PFSK-1 (cell line): ENCODE measurements at regions not wholly inside any gene's neighbourhood (a gene's known extent, or its start where the extent isn't known, plus 50 kb on each side); places are given as distances from the start of the nearest gene placed in this dataset.

Experiments
- FOXP2 ChIP-seq: optimal IDR thresholded peaks from 2 replicates; pipeline ENCODE3; 2011; ENCODE audit warnings: borderline replicate concordance, control low read depth, inconsistent platforms; ENCODE audit not compliant: insufficient read depth; ENCODE audit errors: extremely low read length, extremely low read depth
- POLR2AphosphoS5 ChIP-seq: IDR thresholded peaks from 2 replicates; pipeline ENCODE4 v1.6.1; 2012; ENCODE audit warnings: low read depth, mild to moderate bottlenecking, control low read depth, low read length, moderate library complexity
- SIN3A ChIP-seq: IDR thresholded peaks from 2 replicates; pipeline ENCODE4 v1.6.1; 2012; ENCODE audit warnings: mild to moderate bottlenecking, low read length, moderate library complexity, borderline replicate concordance; ENCODE audit not compliant: insufficient read depth
- TAF1 ChIP-seq: IDR thresholded peaks from 2 replicates; pipeline ENCODE4 v1.6.1; 2012; ENCODE audit warnings: low read length, control low read depth, borderline replicate concordance; ENCODE audit not compliant: insufficient read depth
- TF ChIP-seq, protein P1 (sequence below), 2 experiments: IDR thresholded peaks; 2 replicates each; pipeline versions ENCODE4 v1.6.1 to v1.8.0; 2011 to 2012; ENCODE audit warnings: low read depth in 2 of 2, low read length in 2 of 2, control low read depth in 1 of 2, inconsistent platforms in 1 of 2, mild to moderate bottlenecking in 1 of 2, moderate library complexity in 1 of 2; ENCODE audit not compliant: insufficient read depth in 1 of 2

DNA sequence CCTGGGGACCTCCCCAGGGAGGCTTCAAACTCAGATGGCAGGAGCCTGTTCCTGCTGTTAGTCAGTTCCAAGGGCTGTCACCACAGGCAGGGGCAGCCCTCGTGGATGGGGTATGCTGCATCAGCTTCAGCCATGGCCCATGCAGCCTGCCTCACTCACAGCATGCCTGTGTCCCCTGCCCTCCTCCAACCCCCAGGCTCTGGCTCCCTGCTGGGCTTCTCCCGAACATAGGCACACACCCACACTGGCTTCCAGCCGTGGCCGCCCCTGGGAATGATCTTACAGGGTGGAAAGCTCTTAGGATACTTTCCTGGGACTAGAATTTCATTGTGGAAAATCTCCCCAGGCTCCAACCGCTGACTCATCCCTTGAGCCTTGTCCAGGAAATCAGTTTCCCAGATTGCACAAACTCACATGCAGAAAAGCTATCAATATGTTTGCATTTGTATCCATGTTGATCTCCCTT lies 163.8 kb downstream of the SEC61B start:
- TF ChIP-seq SIN3A (no peak), POLR2AphosphoS5 (no peak), TAF1 (no peak), FOXP2 (no peak)
- TF ChIP-seq, protein P1, sequence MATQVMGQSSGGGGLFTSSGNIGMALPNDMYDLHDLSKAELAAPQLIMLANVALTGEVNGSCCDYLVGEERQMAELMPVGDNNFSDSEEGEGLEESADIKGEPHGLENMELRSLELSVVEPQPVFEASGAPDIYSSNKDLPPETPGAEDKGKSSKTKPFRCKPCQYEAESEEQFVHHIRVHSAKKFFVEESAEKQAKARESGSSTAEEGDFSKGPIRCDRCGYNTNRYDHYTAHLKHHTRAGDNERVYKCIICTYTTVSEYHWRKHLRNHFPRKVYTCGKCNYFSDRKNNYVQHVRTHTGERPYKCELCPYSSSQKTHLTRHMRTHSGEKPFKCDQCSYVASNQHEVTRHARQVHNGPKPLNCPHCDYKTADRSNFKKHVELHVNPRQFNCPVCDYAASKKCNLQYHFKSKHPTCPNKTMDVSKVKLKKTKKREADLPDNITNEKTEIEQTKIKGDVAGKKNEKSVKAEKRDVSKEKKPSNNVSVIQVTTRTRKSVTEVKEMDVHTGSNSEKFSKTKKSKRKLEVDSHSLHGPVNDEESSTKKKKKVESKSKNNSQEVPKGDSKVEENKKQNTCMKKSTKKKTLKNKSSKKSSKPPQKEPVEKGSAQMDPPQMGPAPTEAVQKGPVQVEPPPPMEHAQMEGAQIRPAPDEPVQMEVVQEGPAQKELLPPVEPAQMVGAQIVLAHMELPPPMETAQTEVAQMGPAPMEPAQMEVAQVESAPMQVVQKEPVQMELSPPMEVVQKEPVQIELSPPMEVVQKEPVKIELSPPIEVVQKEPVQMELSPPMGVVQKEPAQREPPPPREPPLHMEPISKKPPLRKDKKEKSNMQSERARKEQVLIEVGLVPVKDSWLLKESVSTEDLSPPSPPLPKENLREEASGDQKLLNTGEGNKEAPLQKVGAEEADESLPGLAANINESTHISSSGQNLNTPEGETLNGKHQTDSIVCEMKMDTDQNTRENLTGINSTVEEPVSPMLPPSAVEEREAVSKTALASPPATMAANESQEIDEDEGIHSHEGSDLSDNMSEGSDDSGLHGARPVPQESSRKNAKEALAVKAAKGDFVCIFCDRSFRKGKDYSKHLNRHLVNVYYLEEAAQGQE (IDR thresholded peaks at IDR 0.05; ENCODE audit: insufficient read depth in 1 of 2, low read depth in 2 of 2, low read length in 2 of 2) = no peak

DNA sequence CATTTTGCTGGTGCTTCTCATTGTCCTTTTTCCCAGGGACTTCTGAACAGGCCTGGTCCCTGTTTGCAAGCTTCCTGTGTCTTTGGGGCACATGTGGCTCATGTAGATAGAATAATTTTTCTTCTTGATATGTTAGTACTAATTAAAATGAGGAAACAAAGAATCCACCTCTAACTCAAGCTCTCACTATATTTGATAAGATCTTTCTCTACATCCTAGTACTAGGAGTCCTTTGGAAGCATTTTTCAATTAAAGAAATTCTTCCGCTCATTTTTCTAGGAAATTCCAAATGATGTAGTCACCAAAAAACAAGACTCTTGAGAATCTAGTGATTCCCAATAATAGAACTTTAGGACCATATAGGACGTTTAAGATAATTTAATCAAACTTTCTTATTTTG lies 165.3 kb downstream of the SEC61B start:
- TF ChIP-seq FOXP2 = no peak
- TF ChIP-seq SIN3A = no peak
- no peak for TF ChIP-seq POLR2AphosphoS5
- TF ChIP-seq, protein P1 (IDR thresholded peaks at IDR 0.05; ENCODE audit: insufficient read depth in 1 of 2, low read depth in 2 of 2, low read length in 2 of 2) = no peak
- TF ChIP-seq TAF1 = no peak

DNA sequence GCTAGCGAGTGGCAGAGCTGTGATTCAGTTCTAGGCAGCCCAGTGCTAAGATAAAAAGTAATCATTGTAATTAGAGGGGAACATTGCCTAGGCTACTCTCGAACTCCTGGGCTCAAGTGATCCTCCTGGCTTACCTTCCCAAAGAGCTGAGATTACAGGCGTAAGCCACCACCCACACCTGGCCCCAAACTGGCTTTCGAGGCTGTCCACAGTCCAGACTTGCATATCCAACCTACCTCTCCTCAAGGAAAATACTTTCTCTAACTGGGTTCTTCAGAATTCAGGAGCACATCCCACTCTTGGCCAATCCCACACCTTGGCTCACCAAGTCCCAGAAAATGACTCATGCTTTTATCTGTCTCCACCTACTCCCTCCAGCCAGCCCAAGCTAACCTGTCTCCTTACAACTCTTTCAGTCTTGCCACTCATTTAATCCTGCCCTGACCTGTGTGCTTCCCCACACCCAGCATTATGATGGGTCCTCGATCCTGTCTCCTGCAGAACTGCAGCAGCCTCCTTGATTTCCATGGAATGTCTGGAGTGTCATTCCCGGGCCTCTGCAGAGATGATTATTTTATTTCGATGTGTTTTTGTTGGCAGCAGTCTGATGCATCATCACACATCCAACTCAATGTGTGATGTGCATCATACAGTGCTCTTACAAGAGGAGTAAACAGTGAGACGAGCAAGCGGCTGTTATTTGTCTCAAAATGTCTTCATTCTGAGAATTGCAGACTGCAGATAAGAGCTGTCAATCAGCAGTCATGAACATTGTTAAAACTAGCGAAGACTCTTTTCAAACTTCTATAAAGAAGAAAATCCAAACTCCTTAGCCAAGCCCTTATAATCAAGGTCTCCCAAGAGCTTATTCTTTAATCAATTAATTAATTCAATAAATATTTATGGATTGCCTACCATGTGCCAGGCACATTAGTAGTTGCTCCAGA lies 167.3 kb downstream of the SEC61B start:
- no peak for TF ChIP-seq FOXP2
- TF ChIP-seq POLR2AphosphoS5 = no peak
- TF ChIP-seq SIN3A = no peak
- TF ChIP-seq, protein P1 (IDR thresholded peaks at IDR 0.05; ENCODE audit: insufficient read depth in 1 of 2, low read depth in 2 of 2, low read length in 2 of 2) = no peak
- no peak for TF ChIP-seq TAF1

DNA sequence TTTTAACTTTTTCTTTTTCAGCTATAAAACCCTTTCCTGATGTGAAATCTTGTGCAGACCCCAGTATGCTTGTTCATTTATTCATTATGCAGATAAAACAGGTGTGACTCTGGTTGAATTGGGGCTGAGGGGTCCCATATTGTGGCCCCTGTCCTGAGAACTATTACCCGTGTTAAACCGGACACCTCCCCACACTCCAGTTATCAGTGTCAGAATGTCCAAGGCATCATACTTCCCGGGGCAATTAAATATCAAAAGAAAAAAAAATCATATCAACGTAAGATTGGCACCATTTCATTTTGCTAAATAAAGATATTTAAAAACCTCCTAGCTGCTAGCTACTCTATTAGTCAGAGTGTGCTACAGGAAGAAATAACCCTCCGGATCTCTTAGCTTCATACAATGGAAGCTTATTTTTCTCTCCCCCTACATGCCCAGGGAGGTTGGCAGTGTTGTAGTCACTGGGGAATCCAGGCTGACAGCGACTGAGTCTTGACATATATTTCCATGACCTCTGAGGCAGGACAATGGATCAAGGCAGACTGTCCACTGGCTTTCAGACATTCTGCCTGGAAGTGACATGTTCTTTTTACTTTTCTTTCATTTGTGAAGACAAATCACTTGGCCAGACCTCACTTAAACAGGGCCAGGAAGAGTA lies 170.0 kb downstream of the SEC61B start:
- TF ChIP-seq, protein P1 (IDR thresholded peaks at IDR 0.05; ENCODE audit: insufficient read depth in 1 of 2, low read depth in 2 of 2, low read length in 2 of 2) = no peak
- TF ChIP-seq POLR2AphosphoS5 = no peak
- no peak for TF ChIP-seq FOXP2
- no peak for TF ChIP-seq SIN3A
- TF ChIP-seq TAF1 = no peak
